Mesodermal cell (in vitro differentiated cells): ENCODE measurements at regions not wholly inside any gene's neighbourhood (a gene's known extent, or its start where the extent isn't known, plus 50 kb on each side); places are given as distances from the start of the nearest gene placed in this dataset.

Experiments used
- H3K27ac ChIP-seq: 2 replicates; pipeline ENCODE4 v1.7.0; 2013; ENCODE audit warnings: mild to moderate bottlenecking, low read depth, low read length, moderate library complexity; ENCODE audit not compliant: severe bottlenecking
- H3K36me3 ChIP-seq: 2 replicates; pipeline ENCODE4 v1.7.1; 2013; ENCODE audit warnings: mild to moderate bottlenecking, low read length, moderate library complexity; ENCODE audit not compliant: control insufficient read depth, insufficient read depth
- H3K4me1 ChIP-seq: one replicate; pipeline ENCODE4 v1.7.1; 2013; ENCODE audit warnings: mild to moderate bottlenecking, low read length; ENCODE audit not compliant: insufficient read depth, control insufficient read depth, poor library complexity, severe bottlenecking
- H3K4me3 ChIP-seq: 2 replicates; pipeline ENCODE4 v1.7.0; 2013; ENCODE audit warnings: low read length, control low read depth, mild to moderate bottlenecking; ENCODE audit not compliant: insufficient read depth, poor library complexity, severe bottlenecking; ENCODE audit errors: extremely low read depth
- H3K9me3 ChIP-seq: 2 replicates; pipeline ENCODE4 v1.7.1; 2013; ENCODE audit warnings: mild to moderate bottlenecking, low read length, moderate library complexity; ENCODE audit not compliant: control insufficient read depth
- WGBS, 2 experiments: methylation state at CpG; one replicate each; pipeline ENCODE4 v1.1.5; 2013; ENCODE audit warnings: missing lambda C conversion rate in 2 of 2; ENCODE audit not compliant: insufficient coverage in 2 of 2; 5-methylcytosine and 5-hydroxymethylcytosine counted together

DNA sequence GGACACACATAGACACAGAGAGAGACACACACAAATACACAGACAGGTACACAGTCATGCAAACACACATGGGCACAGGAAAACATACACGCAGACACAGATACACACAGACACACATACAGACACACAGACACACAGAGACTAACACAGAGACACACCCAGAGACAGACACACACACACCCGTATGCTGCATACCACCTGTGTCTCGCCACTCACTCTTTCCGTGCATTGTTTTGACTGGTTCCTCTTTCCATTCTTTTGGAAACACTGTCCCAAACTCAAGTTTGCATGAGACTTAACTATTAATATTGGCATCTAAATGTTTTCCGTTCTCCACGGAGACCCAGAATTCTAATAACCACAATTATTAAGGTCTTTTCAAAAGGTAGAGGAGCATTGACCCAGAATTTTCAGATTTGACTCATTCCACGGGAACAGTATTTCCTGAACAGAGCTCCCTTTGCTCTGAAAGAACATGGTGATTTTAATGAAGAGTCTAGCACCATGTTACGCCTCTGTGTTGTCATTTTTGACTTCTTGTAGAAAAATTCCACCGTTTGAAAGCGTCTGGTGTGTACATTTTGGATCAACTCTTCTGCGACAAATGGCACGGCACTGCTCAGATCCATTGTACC lies 141.2 kb upstream of the RNF32 start:
- Histone ChIP-seq H3K4me1 (no peaks in the 10 kb centered on the region), H3K4me3 (no peak overlapping the region), H3K9me3 (no peaks in the 10 kb centered on the region), H3K36me3 (no peaks in the 10 kb centered on the region), H3K27ac (no peak overlapping the region)
- WGBS, 2 experiments = 85 to 89% methylated on average over 9 to 11 of the region's 12 CpGs

GRCh38 chr7:156497776-156498509 lies 142.6 kb upstream of the RNF32 start:
- no peaks in the 10 kb centered on the region for H3K4me1 ChIP-seq
- H3K27ac ChIP-seq = no peak overlapping the region
- no peak overlapping the region for H3K4me3 ChIP-seq
- WGBS, 2 experiments = 80 to 90% methylated on average over 13 to 14 of the region's 17 CpGs
- no peaks in the 10 kb centered on the region for H3K9me3 ChIP-seq
- H3K36me3 ChIP-seq = no peaks in the 10 kb centered on the region

DNA sequence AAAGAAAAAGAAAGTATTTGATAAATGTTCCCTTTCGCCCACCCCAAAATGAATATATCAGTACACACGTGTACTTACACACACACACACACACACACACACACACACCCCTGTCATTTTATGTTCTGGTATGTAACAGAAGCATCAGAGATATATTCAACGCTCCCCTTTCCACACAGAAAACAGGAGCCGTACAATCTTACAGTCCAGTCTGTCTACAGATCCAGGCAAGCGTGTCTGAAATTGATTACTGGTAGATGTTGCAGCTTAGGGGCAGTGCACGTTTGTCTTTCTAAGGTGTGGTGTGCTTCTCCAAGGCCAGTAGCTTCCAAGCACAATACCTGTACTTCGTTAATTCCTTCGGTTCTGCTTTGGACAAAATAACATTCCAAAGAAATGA lies 143.7 kb upstream of the RNF32 start:
- no peak overlapping the region for H3K27ac ChIP-seq
- no peaks in the 10 kb centered on the region for H3K4me1 ChIP-seq
- no peak overlapping the region for H3K4me3 ChIP-seq
- WGBS, 2 experiments = 90 to 100% methylated on average over 2 of the region's 8 CpGs
- H3K36me3 ChIP-seq = no peaks in the 10 kb centered on the region
- H3K9me3 ChIP-seq = no peaks in the 10 kb centered on the region

GRCh38 chr7:156496363-156496769 lies 144.2 kb upstream of the RNF32 start:
- Histone ChIP-seq H3K36me3 (no peaks in the 10 kb centered on the region), H3K27ac (no peak overlapping the region), H3K4me1 (no peaks in the 10 kb centered on the region), H3K9me3 (no peaks in the 10 kb centered on the region), H3K4me3 (no peak overlapping the region)
- 83 to 94% methylated on average over 1 to 2 of the region's 8 CpGs for WGBS, 2 experiments

- H3K27ac ChIP-seq = no peak overlapping the region
- WGBS, 2 experiments = 94 to 97% methylated on average over 3 to 5 of the region's 5 CpGs
- no peaks in the 10 kb centered on the region for H3K9me3 ChIP-seq
- H3K4me3 ChIP-seq = no peak overlapping the region
- H3K4me1 ChIP-seq = no peaks in the 10 kb centered on the region
- H3K36me3 ChIP-seq = no peaks in the 10 kb centered on the region
Measured at GRCh38 chr7:156494960-156495359, 145.6 kb upstream of the RNF32 start.

- Histone ChIP-seq H3K27ac (no peak overlapping the region), H3K4me3 (no peak overlapping the region), H3K36me3 (no peaks in the 10 kb centered on the region), H3K9me3 (no peaks in the 10 kb centered on the region), H3K4me1 (no peaks in the 10 kb centered on the region)
- 89 to 97% methylated on average over 7 of the region's 7 CpGs for WGBS, 2 experiments
Measured at GRCh38 chr7:156493942-156494341, 146.6 kb upstream of the RNF32 start.

DNA sequence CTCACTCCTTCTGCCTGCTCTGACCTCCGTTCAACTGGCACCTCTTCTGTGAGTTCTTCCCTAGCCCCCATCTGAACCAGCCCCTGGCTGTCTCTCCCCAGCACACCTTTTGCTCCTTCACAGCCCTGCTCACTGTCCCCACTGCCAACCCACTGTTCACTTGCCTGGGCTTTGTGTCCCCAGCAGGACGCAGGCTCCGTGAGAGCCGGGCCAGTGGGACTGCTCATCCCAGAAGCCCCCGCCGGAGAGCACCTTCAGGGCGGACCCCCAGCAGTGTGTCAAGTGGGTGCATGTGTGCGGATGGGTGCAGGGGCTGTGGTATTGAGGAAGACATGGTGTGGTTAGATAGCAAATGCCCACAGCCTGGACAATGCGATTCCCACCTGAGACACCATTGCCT lies 148.4 kb upstream of the RNF32 start:
- Histone ChIP-seq H3K36me3 (no peaks in the 10 kb centered on the region), H3K4me3 (no peak overlapping the region), H3K4me1 (no peaks in the 10 kb centered on the region), H3K9me3 (no peaks in the 10 kb centered on the region), H3K27ac (no peak overlapping the region)
- WGBS, 2 experiments = 78 to 88% methylated on average over 5 to 8 of the region's 9 CpGs

GRCh38 chr7:156491435-156491834 lies 149.1 kb upstream of the RNF32 start:
- Histone ChIP-seq H3K4me1 (no peaks in the 10 kb centered on the region), H3K27ac (no peak overlapping the region), H3K9me3 (no peaks in the 10 kb centered on the region), H3K36me3 (no peaks in the 10 kb centered on the region), H3K4me3 (no peak overlapping the region)
- WGBS, 2 experiments = 85 to 100% methylated on average over 1 to 2 of the region's 5 CpGs

DNA sequence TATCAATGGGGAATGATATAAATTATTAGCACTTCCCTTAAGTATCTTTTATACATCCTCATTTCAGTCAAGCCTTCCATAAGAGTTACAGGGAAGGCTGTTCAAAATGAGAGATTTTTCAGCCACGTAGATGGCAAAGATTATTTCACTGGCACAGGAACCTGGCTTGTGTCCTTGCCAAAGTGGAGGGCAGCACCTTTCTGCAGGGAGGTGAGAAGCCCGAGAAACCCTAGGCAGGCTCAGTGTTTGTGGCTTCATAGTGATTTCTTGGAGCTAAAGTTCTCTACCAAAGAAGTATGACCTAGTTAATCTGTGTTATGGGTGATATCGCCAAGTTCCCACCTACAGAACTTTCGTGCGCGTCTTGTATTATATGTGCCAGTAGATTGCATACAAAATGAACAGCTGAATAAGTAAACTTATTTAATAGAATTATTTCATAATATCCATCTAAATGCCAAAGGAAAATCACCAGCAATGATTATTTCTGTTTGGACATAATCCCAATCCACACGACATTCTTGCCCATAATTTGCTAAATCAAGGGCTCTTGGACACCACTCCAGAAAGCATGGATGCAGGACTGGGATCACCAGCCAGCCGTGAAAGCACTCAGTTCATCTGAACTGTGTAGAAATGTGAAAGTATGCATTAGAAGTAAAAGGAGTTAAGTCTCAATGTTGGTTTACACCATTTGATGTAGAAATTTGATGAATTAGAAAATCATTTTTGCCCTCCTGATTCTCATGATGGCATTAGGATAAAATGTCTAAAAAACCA lies 150.4 kb upstream of the RNF32 start:
- Histone ChIP-seq H3K4me3 (no peak overlapping the region), H3K9me3 (no peaks in the 10 kb centered on the region), H3K36me3 (no peaks in the 10 kb centered on the region), H3K27ac (no peak overlapping the region), H3K4me1 (no peaks in the 10 kb centered on the region)
- 87 to 92% methylated on average over 3 of the region's 8 CpGs for WGBS, 2 experiments

GRCh38 chr7:156487811-156488533 lies 152.6 kb upstream of the RNF32 start:
- 75 to 76% methylated on average over 4 to 5 of the region's 12 CpGs for WGBS, 2 experiments

More at GRCh38 chr7:156487811-156488533, 152.6 kb upstream of the RNF32 start:
- H3K9me3 ChIP-seq = no peaks in the 10 kb centered on the region
- H3K27ac ChIP-seq = no peak overlapping the region
- no peaks in the 10 kb centered on the region for H3K4me1 ChIP-seq
- no peaks in the 10 kb centered on the region for H3K36me3 ChIP-seq
- H3K4me3 ChIP-seq = no peak overlapping the region
